HEK293 (cell line): ENCODE measurements at regions not wholly inside any gene's neighbourhood (a gene's known extent, or its start where the extent isn't known, plus 50 kb on each side); places are given as distances from the start of the nearest gene placed in this dataset.
"Not testable (repeated sequence)": the region's sequence is repeated elsewhere in the genome, so short reads cannot be mapped to it uniquely, and the experiment has no call there.

Experiments used
- HOXD13 ChIP-seq: sonication (generic); formaldehyde crosslinking; IDR thresholded peaks from 2 replicates; pipeline ENCODE4 v1.8.0; 2022; ENCODE audit warnings: missing genetic modification reagents, borderline replicate concordance
- TF ChIP-seq, protein P1 (sequence below): fragments of 450-650 bp; formaldehyde crosslinking; IDR thresholded peaks from 2 replicates; pipeline ENCODE4 v1.5.1; 2017; ENCODE audit warnings: missing biosample characterization, missing genetic modification characterization

DNA sequence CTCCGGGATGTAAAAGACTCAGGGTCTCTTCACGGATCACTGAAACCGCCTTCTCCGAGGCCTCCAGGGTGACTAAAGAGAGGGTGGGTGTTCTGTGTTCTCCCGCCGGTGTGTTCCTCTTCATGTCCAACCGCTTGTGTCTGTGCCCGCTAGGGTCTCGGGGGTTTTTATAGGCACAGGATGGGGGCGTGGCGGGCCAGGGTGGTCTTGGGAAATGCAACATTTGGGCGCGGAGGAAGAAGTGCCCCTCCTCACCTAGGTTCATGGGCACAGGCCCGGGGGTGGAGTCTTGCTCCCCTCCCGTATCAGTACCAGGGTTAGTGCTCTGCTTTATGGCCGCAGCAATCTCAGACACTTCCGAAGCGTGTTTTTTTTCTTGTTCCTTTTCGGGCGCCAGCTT, 95.3 kb upstream of the ZNF322 start:
- TF ChIP-seq, protein P1, sequence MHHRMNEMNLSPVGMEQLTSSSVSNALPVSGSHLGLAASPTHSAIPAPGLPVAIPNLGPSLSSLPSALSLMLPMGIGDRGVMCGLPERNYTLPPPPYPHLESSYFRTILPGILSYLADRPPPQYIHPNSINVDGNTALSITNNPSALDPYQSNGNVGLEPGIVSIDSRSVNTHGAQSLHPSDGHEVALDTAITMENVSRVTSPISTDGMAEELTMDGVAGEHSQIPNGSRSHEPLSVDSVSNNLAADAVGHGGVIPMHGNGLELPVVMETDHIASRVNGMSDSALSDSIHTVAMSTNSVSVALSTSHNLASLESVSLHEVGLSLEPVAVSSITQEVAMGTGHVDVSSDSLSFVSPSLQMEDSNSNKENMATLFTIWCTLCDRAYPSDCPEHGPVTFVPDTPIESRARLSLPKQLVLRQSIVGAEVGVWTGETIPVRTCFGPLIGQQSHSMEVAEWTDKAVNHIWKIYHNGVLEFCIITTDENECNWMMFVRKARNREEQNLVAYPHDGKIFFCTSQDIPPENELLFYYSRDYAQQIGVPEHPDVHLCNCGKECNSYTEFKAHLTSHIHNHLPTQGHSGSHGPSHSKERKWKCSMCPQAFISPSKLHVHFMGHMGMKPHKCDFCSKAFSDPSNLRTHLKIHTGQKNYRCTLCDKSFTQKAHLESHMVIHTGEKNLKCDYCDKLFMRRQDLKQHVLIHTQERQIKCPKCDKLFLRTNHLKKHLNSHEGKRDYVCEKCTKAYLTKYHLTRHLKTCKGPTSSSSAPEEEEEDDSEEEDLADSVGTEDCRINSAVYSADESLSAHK (tag by site-specific recombination) = not testable (repeated sequence)
- not testable (repeated sequence) for TF ChIP-seq HOXD13 (CRISPR knock-in tag)
